GM12864 (cell line): ENCODE measurements at regions not wholly inside any gene's neighbourhood (a gene's known extent, or its start where the extent isn't known, plus 50 kb on each side); places are given as distances from the start of the nearest gene placed in this dataset.
"Not testable (repeated sequence)": the region's sequence is repeated elsewhere in the genome, so short reads cannot be mapped to it uniquely, and the experiment has no call there.

Experiments used
- DNase-seq: peaks from one replicate; pipeline ENCODE4 v3.0.0-alpha.2; 2011; ENCODE audit warnings: low read depth
- H3K4me3 ChIP-seq: 2 replicates; pipeline ENCODE4 v1.5.1; 2011; ENCODE audit warnings: mild to moderate bottlenecking, low read depth, low read length, control low read depth
- TF ChIP-seq, protein P1 (sequence below): IDR thresholded peaks from 2 replicates; pipeline ENCODE4 v1.5.1; 2011; ENCODE audit warnings: low read depth, mild to moderate bottlenecking, moderate library complexity, low read length, control low read depth, inconsistent platforms; ENCODE audit errors: missing control alignments

DNA sequence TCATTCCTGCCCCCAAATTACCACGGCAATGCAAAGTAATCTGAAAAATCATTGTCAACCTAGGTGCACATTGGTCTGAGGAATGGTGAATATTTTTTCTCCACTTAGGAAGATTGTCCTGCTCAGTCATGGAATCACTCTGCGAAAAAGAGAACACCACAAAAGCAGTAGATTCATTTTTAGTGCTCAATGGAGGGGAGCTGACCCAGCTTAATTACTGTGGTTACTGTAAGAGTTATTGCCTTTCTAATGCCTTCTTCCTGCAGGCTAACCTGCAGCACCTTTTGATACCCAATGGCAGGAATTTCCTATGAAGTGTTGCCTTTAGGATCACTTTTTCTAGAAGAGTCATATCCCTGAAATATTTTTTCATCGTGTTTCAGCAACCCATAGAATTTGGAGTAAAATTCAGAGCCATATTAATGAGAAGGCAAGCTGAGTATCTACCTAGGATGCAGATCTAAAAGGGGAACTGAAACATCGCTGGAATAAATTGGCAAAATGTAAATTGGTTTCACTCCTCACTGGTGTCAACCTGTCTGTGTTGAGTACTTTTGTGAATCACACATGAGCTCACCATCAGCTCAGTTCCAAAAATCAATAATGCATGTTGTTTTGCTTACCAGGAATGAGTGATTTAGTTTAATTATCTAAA lies 464.5 kb downstream of the CSNK1G3 start:
- peak; percentile 13 for DNase-seq
- H3K4me3 ChIP-seq: no peak overlapping the region
- TF ChIP-seq, protein P1, sequence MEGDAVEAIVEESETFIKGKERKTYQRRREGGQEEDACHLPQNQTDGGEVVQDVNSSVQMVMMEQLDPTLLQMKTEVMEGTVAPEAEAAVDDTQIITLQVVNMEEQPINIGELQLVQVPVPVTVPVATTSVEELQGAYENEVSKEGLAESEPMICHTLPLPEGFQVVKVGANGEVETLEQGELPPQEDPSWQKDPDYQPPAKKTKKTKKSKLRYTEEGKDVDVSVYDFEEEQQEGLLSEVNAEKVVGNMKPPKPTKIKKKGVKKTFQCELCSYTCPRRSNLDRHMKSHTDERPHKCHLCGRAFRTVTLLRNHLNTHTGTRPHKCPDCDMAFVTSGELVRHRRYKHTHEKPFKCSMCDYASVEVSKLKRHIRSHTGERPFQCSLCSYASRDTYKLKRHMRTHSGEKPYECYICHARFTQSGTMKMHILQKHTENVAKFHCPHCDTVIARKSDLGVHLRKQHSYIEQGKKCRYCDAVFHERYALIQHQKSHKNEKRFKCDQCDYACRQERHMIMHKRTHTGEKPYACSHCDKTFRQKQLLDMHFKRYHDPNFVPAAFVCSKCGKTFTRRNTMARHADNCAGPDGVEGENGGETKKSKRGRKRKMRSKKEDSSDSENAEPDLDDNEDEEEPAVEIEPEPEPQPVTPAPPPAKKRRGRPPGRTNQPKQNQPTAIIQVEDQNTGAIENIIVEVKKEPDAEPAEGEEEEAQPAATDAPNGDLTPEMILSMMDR: no peak

DNA sequence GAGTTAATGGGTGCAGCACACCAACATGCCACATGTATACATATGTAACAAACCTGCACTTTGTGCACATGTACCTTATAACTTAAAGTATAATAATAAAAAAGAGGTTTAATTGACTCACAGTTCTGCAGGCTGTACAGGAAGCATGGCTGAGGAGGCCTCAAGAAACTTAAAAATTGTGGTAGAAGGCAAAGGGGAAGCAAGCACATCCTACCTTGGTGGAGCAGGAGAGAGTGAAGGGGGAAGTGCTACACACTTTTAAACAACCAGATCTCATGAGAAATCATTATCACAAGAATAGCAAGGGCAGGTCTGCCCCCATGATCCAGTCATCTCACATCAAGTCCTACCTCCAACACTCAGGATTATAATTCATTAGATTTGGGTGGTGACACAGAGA lies 463.5 kb downstream of the CSNK1G3 start:
- H3K4me3 ChIP-seq, DNase-seq: not testable (repeated sequence)

DNA sequence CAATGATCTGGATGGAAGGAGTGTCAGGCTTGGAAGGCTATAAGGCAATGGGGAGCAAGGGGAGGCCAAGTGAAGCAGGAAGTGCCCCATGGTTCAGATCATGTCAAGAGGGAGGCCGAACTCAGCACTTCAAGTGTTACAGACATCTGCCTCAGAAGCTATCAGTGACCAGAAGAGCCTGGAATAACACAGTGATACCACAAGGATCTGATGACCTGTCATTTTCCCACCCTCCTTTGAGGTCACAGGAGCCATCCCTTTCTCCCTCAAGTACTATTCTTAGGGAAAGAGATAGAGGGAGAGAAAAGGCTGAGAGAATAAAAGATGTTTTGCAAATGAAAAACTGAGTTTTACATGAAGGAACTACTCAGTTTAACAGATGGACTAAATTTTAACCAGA lies 454.8 kb downstream of the CSNK1G3 start:
- DNase-seq: no peak
- TF ChIP-seq, protein P1: no peak
- no peak overlapping the region for H3K4me3 ChIP-seq

DNA sequence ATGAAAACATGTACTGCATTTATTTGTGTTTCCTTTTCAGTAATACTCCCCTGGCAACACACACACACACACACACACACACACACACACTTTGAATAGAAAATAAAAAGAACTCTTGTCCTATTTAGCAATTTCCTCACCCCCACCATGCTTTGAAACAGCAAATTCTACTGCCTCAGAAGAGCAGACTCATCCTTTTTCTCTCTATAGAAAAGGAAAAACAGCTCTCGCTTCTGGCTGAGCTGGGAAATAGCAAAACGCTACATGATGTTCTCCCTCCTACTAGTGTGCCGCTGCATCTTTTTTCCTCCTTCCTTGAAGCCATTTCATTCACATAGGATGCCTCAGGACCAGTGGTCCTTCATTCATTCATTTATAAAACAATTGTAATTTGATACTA lies 453.6 kb downstream of the CSNK1G3 start:
- DNase-seq: no peak
- TF ChIP-seq, protein P1: no peak
- no peak overlapping the region for H3K4me3 ChIP-seq

DNA sequence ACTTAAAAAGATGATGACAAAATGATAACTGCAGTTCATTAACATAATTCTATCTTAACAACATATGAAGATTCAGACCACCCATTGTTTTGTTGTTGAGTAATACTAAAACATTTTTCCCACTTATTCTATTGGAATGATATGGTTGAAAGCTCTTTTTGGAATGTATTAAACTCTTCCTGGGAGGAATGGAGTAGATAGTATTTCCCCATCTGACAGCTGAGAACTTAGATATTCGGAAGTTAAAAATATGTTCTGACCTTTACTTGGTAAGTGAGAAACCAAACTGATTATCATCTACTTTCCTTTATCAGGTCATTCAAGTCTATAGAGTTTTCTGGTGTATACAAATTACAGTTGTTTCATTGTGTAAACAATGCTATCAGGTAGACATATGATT lies 452.9 kb downstream of the CSNK1G3 start:
- TF ChIP-seq, protein P1: no peak
- no peak for DNase-seq

DNA sequence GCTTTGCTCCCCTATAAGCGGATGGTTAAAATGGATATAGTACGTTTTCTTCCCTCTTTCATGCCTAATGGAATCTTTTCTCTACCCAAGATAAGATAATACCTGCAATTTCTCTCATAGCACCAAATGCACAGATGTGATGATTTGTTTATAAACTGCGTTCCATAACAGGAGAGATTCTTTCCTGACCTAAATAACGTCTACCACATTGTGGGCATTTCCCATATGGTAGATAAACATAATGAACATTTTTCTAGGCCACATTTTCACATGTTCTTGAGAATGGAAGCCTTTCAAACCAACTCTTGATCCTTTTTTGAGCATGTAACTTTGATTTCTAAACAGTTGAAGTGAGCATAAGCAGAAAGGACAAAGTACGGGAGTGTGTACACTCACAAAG lies 448.5 kb downstream of the CSNK1G3 start:
- no peak for DNase-seq
- TF ChIP-seq, protein P1: no peak
- H3K4me3 ChIP-seq: no peak overlapping the region

More for the DNA sequence above, 452.9 kb downstream of the CSNK1G3 start:
- H3K4me3 ChIP-seq: no peak overlapping the region

DNA sequence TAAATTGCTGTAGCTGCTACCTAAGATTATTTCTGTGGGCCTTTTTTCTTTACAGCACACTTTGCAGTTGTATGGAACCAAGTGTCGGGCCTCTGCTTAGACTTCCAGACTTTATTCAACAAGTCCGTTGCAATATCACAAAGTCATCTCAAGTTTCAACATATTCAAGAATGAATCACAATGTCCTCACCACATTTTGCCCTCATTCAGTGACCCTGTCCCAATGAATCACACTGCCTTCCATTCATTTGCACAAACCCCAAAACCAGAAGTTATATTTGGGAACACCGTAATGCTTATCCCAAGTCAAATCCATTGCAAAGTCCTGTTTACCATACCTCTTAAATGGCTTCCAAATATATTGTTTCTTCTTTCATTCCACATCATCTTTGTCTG lies 439.6 kb downstream of the CSNK1G3 start:
- no peak for DNase-seq
- TF ChIP-seq, protein P1: no peak
- H3K4me3 ChIP-seq: no peak overlapping the region
